ENCODE measurements at regions not wholly inside any gene's neighbourhood (a gene's known extent, or its start where the extent isn't known, plus 50 kb on each side); places are given as distances from the start of the nearest gene placed in this dataset.

GRCh38 chr7:1348823-1349335 is 110.4 kb downstream of the MICALL2 start:
- no peak for TF ChIP-seq CTCF (IDR thresholded peaks at IDR 0.05; ENCODE audit: low read depth, low read length)
- H3K27me3 ChIP-seq: no peaks in the 10 kb centered on the region
- no peaks in the 10 kb centered on the region for H3K9me3 ChIP-seq (ENCODE audit: low read depth)
- H3K27ac ChIP-seq: no peak overlapping the region
- no peak for DNase-seq (ENCODE audit: low read depth in 1 of 2, low spot score in 1 of 2)
- no peaks in the 10 kb centered on the region for H3K36me3 ChIP-seq
- H3K4me3 ChIP-seq: no peak overlapping the region
- H3K4me1 ChIP-seq (ENCODE audit: low read depth): no peaks in the 10 kb centered on the region

- TF ChIP-seq CTCF (IDR thresholded peaks at IDR 0.05; ENCODE audit: low read depth, low read length): no peak
- Histone ChIP-seq H3K4me1 (ENCODE audit: low read depth) (no peaks in the 10 kb centered on the region), H3K4me3 (no peak overlapping the region), H3K36me3 (no peaks in the 10 kb centered on the region), H3K27me3 (no peaks in the 10 kb centered on the region), H3K27ac (no peak overlapping the region), H3K9me3 (ENCODE audit: low read depth) (no peaks in the 10 kb centered on the region)
- DNase-seq (ENCODE audit: low read depth in 1 of 2, low spot score in 1 of 2): no peak
These were observed 109.9 kb downstream of the MICALL2 start for GRCh38 chr7:1349351-1349761.

- H3K27me3 ChIP-seq: no peaks in the 10 kb centered on the region
- H3K36me3 ChIP-seq: no peaks in the 10 kb centered on the region
- no peak for TF ChIP-seq CTCF (IDR thresholded peaks at IDR 0.05; ENCODE audit: low read depth, low read length)
- no peak for DNase-seq (ENCODE audit: low read depth in 1 of 2, low spot score in 1 of 2)
- no peaks in the 10 kb centered on the region for H3K9me3 ChIP-seq (ENCODE audit: low read depth)
- H3K4me1 ChIP-seq (ENCODE audit: low read depth): no peaks in the 10 kb centered on the region
- H3K4me3 ChIP-seq: no peak overlapping the region
- H3K27ac ChIP-seq: no peak overlapping the region
These were observed 107.2 kb downstream of the MICALL2 start for GRCh38 chr7:1351881-1352625.

- no peaks in the 10 kb centered on the region for H3K9me3 ChIP-seq (ENCODE audit: low read depth)
- H3K27ac ChIP-seq: no peak overlapping the region
- TF ChIP-seq CTCF (IDR thresholded peaks at IDR 0.05; ENCODE audit: low read depth, low read length): no peak
- no peaks in the 10 kb centered on the region for H3K4me1 ChIP-seq (ENCODE audit: low read depth)
- no peaks in the 10 kb centered on the region for H3K27me3 ChIP-seq
- no peak overlapping the region for H3K4me3 ChIP-seq
- DNase-seq (ENCODE audit: low read depth in 1 of 2, low spot score in 1 of 2): no peak
- no peaks in the 10 kb centered on the region for H3K36me3 ChIP-seq
These were observed 106.5 kb downstream of the MICALL2 start for GRCh38 chr7:1352656-1353271.

- no peaks in the 10 kb centered on the region for H3K4me1 ChIP-seq (ENCODE audit: low read depth)
- no peaks in the 10 kb centered on the region for H3K9me3 ChIP-seq (ENCODE audit: low read depth)
- no peak overlapping the region for H3K4me3 ChIP-seq
- TF ChIP-seq CTCF (IDR thresholded peaks at IDR 0.05; ENCODE audit: low read depth, low read length): no peak
- H3K27me3 ChIP-seq: no peaks in the 10 kb centered on the region
- H3K27ac ChIP-seq: no peak overlapping the region
- H3K36me3 ChIP-seq: no peaks in the 10 kb centered on the region
- DNase-seq (ENCODE audit: low read depth in 1 of 2, low spot score in 1 of 2): no peak
These were observed 104.4 kb downstream of the MICALL2 start for GRCh38 chr7:1354661-1355567.

All from cardiac muscle cell (in vitro differentiated cells and primary cell).